Keratinocyte (primary cell): ENCODE measurements at regions not wholly inside any gene's neighbourhood (a gene's known extent, or its start where the extent isn't known, plus 50 kb on each side); places are given as distances from the start of the nearest gene placed in this dataset.

Source experiments
- CTCF ChIP-seq, 3 experiments: IDR thresholded peaks in 1 of 3; conservative IDR thresholded peaks in 1 of 3; optimal IDR thresholded peaks in 1 of 3; 2 replicates in 2 of 3; 3 replicates in 1 of 3; pipeline versions ENCODE3 to v1.5.1; 2011; ENCODE audit warnings: low read length in 3 of 3, mild to moderate bottlenecking in 3 of 3, moderate library complexity in 2 of 3, control low read depth in 1 of 3, inconsistent platforms in 1 of 3; ENCODE audit not compliant: insufficient read depth in 2 of 3; ENCODE audit errors: extremely low read depth in 1 of 3
- EZH2 ChIP-seq: IDR thresholded peaks from one replicate; pipeline ENCODE4 v1.6.1; 2012; ENCODE audit warnings: inconsistent platforms, mild to moderate bottlenecking, low read length, moderate library complexity

- TF ChIP-seq CTCF (optimal IDR thresholded peaks at IDR 0.05 in 1 of 3, IDR thresholded peaks at IDR 0.05 in 1 of 3, conservative IDR thresholded peaks at IDR 0.05 in 1 of 3; ENCODE audit: extremely low read depth in 1 of 3, insufficient read depth in 2 of 3, low read length in 3 of 3), result no peak
- TF ChIP-seq EZH2, result no peak
Measured at GRCh38 chr4:26051240-26051639, 137.2 kb downstream of the SMIM20 start.
